ENCODE measurements at regions not wholly inside any gene's neighbourhood (a gene's known extent, or its start where the extent isn't known, plus 50 kb on each side); places are given as distances from the start of the nearest gene placed in this dataset.

DNA sequence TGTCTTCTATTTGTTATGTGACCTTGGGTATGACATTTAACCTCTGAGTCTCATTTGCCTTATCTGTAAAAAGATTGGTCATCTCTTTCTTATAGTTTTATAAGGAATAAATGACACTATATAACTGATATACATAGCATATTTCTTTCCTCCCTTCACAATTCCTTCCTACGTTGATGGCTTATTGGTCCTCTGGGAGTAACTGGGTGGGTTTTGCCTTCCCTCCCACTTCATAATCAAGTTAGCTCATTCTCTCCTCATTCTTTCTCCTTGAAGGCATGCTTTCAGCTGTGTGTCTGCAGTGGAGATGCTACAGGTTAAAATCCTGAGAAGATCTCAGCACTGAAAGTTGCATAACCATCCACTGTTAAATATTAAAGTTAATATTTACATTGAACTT lies 382.4 kb downstream of the TMEM38B start:
- H3K9me3 ChIP-seq (replicated peaks; ENCODE audit: control insufficient read depth, insufficient read depth, low read length): peaks cover 2% of the 10 kb centered on the region
- BruUV-seq (replicated peaks): no TSS peak
- intact Hi-C loops (cut with micrococcal nuclease) (no loop called here), dilution Hi-C loops (cut with MboI; ENCODE audit: extremely low pct_ligation_motif_present, low sequenced_read_pairs) (no loop called here)
- POLR2A ChIA-PET: no interaction called here
- no peak overlapping the region for H2AFZ ChIP-seq (ENCODE audit: low read depth, low read length)
- H3K79me2 ChIP-seq (ENCODE audit: control insufficient read depth, insufficient read depth, low read length): no peaks in the 10 kb centered on the region
- H3K4me2 ChIP-seq (ENCODE audit: insufficient read depth, low read length): no peak overlapping the region
- no peak overlapping the region for H3K9ac ChIP-seq (replicated peaks; ENCODE audit: extremely low read depth, insufficient read depth, low read length)
- no peaks in the 10 kb centered on the region for H4K20me1 ChIP-seq (replicated peaks; ENCODE audit: control insufficient read depth, extremely low read depth, insufficient read depth, low read length)
- H3K36me3 ChIP-seq (ENCODE audit: control insufficient read depth in 2 of 2, extremely low read depth in 1 of 2, insufficient read depth in 2 of 2, low read length in 2 of 2): no peaks in the 10 kb centered on the region
- H3K27ac ChIP-seq (ENCODE audit: insufficient read depth, low read depth, low read length): no peak overlapping the region
- no peaks in the 10 kb centered on the region for H3K27me3 ChIP-seq (ENCODE audit: control insufficient read depth in 2 of 2, insufficient read depth in 2 of 2, low read length in 2 of 2)
- no peaks in the 10 kb centered on the region for H3K4me1 ChIP-seq (ENCODE audit: control insufficient read depth, extremely low read depth, insufficient read depth, low read length)
- CTCF ChIA-PET: no interaction called here
- no peaks in the 10 kb centered on the region for H3K9me1 ChIP-seq (replicated peaks; ENCODE audit: control insufficient read depth, extremely low read depth, insufficient read depth, low read length)
- FAIRE-seq (no peak), DNase-seq (ENCODE audit: low read depth, low spot score) (no peak)
- TF ChIP-seq POLR2A (IDR thresholded peaks at IDR 0.05; ENCODE audit: low read depth, low read length): no peak
- TF ChIP-seq, protein P1, sequence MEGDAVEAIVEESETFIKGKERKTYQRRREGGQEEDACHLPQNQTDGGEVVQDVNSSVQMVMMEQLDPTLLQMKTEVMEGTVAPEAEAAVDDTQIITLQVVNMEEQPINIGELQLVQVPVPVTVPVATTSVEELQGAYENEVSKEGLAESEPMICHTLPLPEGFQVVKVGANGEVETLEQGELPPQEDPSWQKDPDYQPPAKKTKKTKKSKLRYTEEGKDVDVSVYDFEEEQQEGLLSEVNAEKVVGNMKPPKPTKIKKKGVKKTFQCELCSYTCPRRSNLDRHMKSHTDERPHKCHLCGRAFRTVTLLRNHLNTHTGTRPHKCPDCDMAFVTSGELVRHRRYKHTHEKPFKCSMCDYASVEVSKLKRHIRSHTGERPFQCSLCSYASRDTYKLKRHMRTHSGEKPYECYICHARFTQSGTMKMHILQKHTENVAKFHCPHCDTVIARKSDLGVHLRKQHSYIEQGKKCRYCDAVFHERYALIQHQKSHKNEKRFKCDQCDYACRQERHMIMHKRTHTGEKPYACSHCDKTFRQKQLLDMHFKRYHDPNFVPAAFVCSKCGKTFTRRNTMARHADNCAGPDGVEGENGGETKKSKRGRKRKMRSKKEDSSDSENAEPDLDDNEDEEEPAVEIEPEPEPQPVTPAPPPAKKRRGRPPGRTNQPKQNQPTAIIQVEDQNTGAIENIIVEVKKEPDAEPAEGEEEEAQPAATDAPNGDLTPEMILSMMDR (IDR thresholded peaks at IDR 0.05; ENCODE audit: extremely low read depth in 1 of 2, insufficient read depth in 1 of 2, low read depth in 1 of 2, low read length in 2 of 2): no peak
- TF ChIP-seq MYC (IDR thresholded peaks at IDR 0.05; ENCODE audit: low read depth, low read length): no peak
- TF ChIP-seq EZH2 (IDR thresholded peaks at IDR 0.05; ENCODE audit: borderline replicate concordance, low read depth, low read length, severe bottlenecking): no peak
- H3K4me3 ChIP-seq (replicated peaks in 1 of 3; ENCODE audit: insufficient read depth in 1 of 3, low read depth in 1 of 3, low read length in 3 of 3): no peak overlapping the region

DNA sequence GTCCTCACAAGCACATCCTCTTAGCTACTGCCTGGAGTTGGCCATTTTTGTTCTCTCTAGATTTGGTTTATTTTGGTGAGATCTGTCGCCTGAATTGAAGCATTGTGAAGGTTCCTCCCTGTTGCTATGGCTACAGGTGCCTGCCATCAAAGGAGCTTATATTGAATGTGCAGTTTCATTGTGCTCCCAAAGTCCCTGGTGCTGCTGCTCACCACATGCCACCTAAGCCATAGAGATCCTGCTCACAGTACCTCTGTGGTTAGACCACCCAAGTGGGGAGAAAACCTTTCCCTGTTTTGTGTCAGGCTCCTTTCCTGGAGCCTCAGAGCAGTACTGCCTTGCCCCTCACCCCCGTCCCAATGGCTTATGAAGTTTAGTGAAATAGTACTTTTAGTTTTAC lies 383.4 kb downstream of the TMEM38B start:
- Histone ChIP-seq H3K4me2 (ENCODE audit: insufficient read depth, low read length) (no peak overlapping the region), H3K4me3 (replicated peaks in 1 of 3; ENCODE audit: insufficient read depth in 1 of 3, low read depth in 1 of 3, low read length in 3 of 3) (no peak overlapping the region), H3K4me1 (ENCODE audit: control insufficient read depth, extremely low read depth, insufficient read depth, low read length) (no peaks in the 10 kb centered on the region), H2AFZ (ENCODE audit: low read depth, low read length) (no peak overlapping the region), H3K27ac (ENCODE audit: insufficient read depth, low read depth, low read length) (no peak overlapping the region), H3K9me3 (replicated peaks; ENCODE audit: control insufficient read depth, insufficient read depth, low read length) (peaks cover 2% of the 10 kb centered on the region), H3K79me2 (ENCODE audit: control insufficient read depth, insufficient read depth, low read length) (no peaks in the 10 kb centered on the region), H3K9me1 (replicated peaks; ENCODE audit: control insufficient read depth, extremely low read depth, insufficient read depth, low read length) (no peaks in the 10 kb centered on the region), H3K36me3 (ENCODE audit: control insufficient read depth in 2 of 2, extremely low read depth in 1 of 2, insufficient read depth in 2 of 2, low read length in 2 of 2) (no peaks in the 10 kb centered on the region), H4K20me1 (replicated peaks; ENCODE audit: control insufficient read depth, extremely low read depth, insufficient read depth, low read length) (no peaks in the 10 kb centered on the region), H3K27me3 (ENCODE audit: control insufficient read depth in 2 of 2, insufficient read depth in 2 of 2, low read length in 2 of 2) (no peaks in the 10 kb centered on the region), H3K9ac (replicated peaks; ENCODE audit: extremely low read depth, insufficient read depth, low read length) (no peak overlapping the region)
- DNase-seq (ENCODE audit: low read depth, low spot score): no peak
- ChIA-PET CTCF (no interaction called here), POLR2A (no interaction called here)
- dilution Hi-C loops (cut with MboI; ENCODE audit: extremely low pct_ligation_motif_present, low sequenced_read_pairs): no loop called here
- intact Hi-C loops (cut with micrococcal nuclease): no loop called here
- no TSS peak for BruUV-seq (replicated peaks)
- no peak for FAIRE-seq
- TF ChIP-seq MYC (IDR thresholded peaks at IDR 0.05; ENCODE audit: low read depth, low read length): no peak
- no peak for TF ChIP-seq EZH2 (IDR thresholded peaks at IDR 0.05; ENCODE audit: borderline replicate concordance, low read depth, low read length, severe bottlenecking)
- TF ChIP-seq POLR2AphosphoS5 (IDR thresholded peaks at IDR 0.05; ENCODE audit: insufficient read depth, low read depth, low read length): no peak
- no peak for TF ChIP-seq FOS (IDR thresholded peaks at IDR 0.05; ENCODE audit: borderline replicate concordance, insufficient read depth, low read length)
- no peak for TF ChIP-seq JUN (IDR thresholded peaks at IDR 0.05; ENCODE audit: borderline replicate concordance, insufficient read depth, insufficient read length, low read depth)
- TF ChIP-seq POLR2A (IDR thresholded peaks at IDR 0.05; ENCODE audit: low read depth, low read length): no peak
- TF ChIP-seq, protein P2, sequence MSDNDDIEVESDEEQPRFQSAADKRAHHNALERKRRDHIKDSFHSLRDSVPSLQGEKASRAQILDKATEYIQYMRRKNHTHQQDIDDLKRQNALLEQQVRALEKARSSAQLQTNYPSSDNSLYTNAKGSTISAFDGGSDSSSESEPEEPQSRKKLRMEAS (IDR thresholded peaks at IDR 0.05; ENCODE audit: insufficient read depth, insufficient read length): no peak
- no peak for TF ChIP-seq GATA2 (IDR thresholded peaks at IDR 0.05; ENCODE audit: insufficient read depth, insufficient read length, low read depth, low read length)
- TF ChIP-seq, protein P1 (IDR thresholded peaks at IDR 0.05; ENCODE audit: extremely low read depth in 1 of 2, insufficient read depth in 1 of 2, low read depth in 1 of 2, low read length in 2 of 2): no peak
